ENCODE measurements at regions not wholly inside any gene's neighbourhood (a gene's known extent, or its start where the extent isn't known, plus 50 kb on each side); places are given as distances from the start of the nearest gene placed in this dataset.

DNA sequence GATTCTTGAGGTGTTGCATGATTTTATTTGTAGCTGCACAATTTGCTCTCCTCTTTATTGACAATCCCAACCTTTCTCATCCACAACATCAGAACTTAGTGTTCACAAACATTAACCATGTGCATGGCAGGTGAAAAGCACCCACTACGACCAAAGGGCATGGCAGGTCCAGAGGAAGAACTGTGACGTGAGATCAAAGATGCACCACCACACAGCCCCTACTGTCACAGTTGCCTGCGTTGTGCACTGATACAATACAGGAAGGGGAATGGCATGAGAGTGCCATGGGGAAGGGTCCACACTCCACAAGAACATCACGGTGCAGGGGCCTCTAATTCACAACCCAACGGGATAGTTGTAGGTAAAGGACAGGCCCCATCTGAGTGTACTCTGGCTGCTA, 217.1 kb upstream of the PFKP start:
- no peak for TF ChIP-seq EZH2 (IDR thresholded peaks at IDR 0.05)
- no peak for TF ChIP-seq CTCF (IDR thresholded peaks at IDR 0.05)
